HepG2 (cell line): ENCODE measurements at regions not wholly inside any gene's neighbourhood (a gene's known extent, or its start where the extent isn't known, plus 50 kb on each side); places are given as distances from the start of the nearest gene placed in this dataset.
A peak's percentile ranks its signal among the peaks of the same experiment; 100 is the strongest.

Source experiments
- AGO1 ChIP-seq: fragments of 200-400 bp; formaldehyde crosslinking; IDR thresholded peaks from 2 replicates; pipeline ENCODE4 v1.6.1; 2017; ENCODE audit warnings: mild to moderate bottlenecking, low read depth, low read length, moderate library complexity; ENCODE audit not compliant: poor library complexity, severe bottlenecking
- AKAP8 ChIP-seq: sonication (generic); formaldehyde crosslinking; IDR thresholded peaks from 2 replicates; pipeline ENCODE4 v1.5.1; 2020; ENCODE audit warnings: mild to moderate bottlenecking, missing genetic modification reagents
- GABPA ChIP-seq, 2 experiments: IDR thresholded peaks; 2 replicates each; pipeline ENCODE4 v1.6.1; 2011 to 2016; ENCODE audit warnings: low read depth in 2 of 2, low read length in 1 of 2, missing biosample characterization in 1 of 2, missing genetic modification characterization in 1 of 2
- HDAC6 ChIP-seq: fragments of 200-600 bp; sonication (generic); IDR thresholded peaks from 2 replicates; pipeline ENCODE4 v1.7.0; 2017; ENCODE audit warnings: mild to moderate bottlenecking, antibody characterized with exemption, low read length, low read depth
- KDM1A ChIP-seq: IDR thresholded peaks from 2 replicates; pipeline ENCODE4 v1.6.1; 2016; ENCODE audit warnings: missing compliant biosample characterization
- KLF12 ChIP-seq: sonication (generic); formaldehyde crosslinking; IDR thresholded peaks from 2 replicates; pipeline ENCODE4 v1.4.0; 2020; ENCODE audit warnings: missing genetic modification reagents, borderline replicate concordance
- KMT2A ChIP-seq: sonication (generic); formaldehyde crosslinking; IDR thresholded peaks from 2 replicates; pipeline ENCODE4 v1.4.0; 2020; ENCODE audit warnings: missing genetic modification reagents
- PAF1 ChIP-seq: IDR thresholded peaks from 2 replicates; pipeline ENCODE4 v1.6.1; 2016; ENCODE audit warnings: missing genetic modification reagents, missing compliant biosample characterization
- PAXIP1 ChIP-seq: sonication (generic); formaldehyde crosslinking; conservative IDR thresholded peaks from 2 replicates; pipeline ENCODE4 v1.4.0; 2020; ENCODE audit warnings: mild to moderate bottlenecking, missing genetic modification reagents, moderate library complexity
- REST ChIP-seq, 2 experiments: IDR thresholded peaks; 2 replicates each; pipeline ENCODE4 v1.6.1; 2011 to 2012; ENCODE audit warnings: low read length in 2 of 2, borderline replicate concordance in 1 of 2, low read depth in 1 of 2, mild to moderate bottlenecking in 1 of 2, moderate library complexity in 1 of 2
- RXRB ChIP-seq: IDR thresholded peaks from 2 replicates; pipeline ENCODE4 v1.6.1; 2016; ENCODE audit warnings: borderline replicate concordance, missing genetic modification reagents, missing compliant biosample characterization
- SOX13 ChIP-seq, 3 experiments: fragments of 450-650 bp in 1 of 3; sonication (generic) in 1 of 3; formaldehyde crosslinking in 1 of 3; IDR thresholded peaks in 2 of 3; conservative IDR thresholded peaks in 1 of 3; 2 replicates each; pipeline versions ENCODE4 v1.5.0 to v1.6.1; 2016 to 2020; ENCODE audit warnings: antibody characterized with exemption in 1 of 3, mild to moderate bottlenecking in 1 of 3, missing compliant biosample characterization in 1 of 3, missing genetic modification reagents in 1 of 3, moderate library complexity in 1 of 3
- SRSF4 ChIP-seq: fragments of 200-400 bp; formaldehyde crosslinking; IDR thresholded peaks from one replicate; pipeline ENCODE4 v1.6.1; 2018; ENCODE audit warnings: mild to moderate bottlenecking, low read depth, low read length, moderate library complexity; ENCODE audit not compliant: poor library complexity, severe bottlenecking
- STAT5B ChIP-seq: sonication (generic); formaldehyde crosslinking; IDR thresholded peaks from 2 replicates; pipeline ENCODE4 v1.4.0; 2020; ENCODE audit warnings: missing genetic modification reagents
- SUZ12 ChIP-seq: fragments of 150-350 bp; IDR thresholded peaks from 2 replicates; pipeline ENCODE4 v1.6.1; 2014; ENCODE audit warnings: low read depth, low read length
- TAF15 ChIP-seq: fragments of 200-400 bp; formaldehyde crosslinking; IDR thresholded peaks from one replicate; pipeline ENCODE4 v1.6.1; 2018; ENCODE audit warnings: mild to moderate bottlenecking, low read depth, low read length; ENCODE audit not compliant: poor library complexity, severe bottlenecking
- YEATS4 ChIP-seq: sonication (generic); formaldehyde crosslinking; IDR thresholded peaks from 2 replicates; pipeline ENCODE4 v1.4.0; 2020; ENCODE audit warnings: missing genetic modification reagents, borderline replicate concordance
- ZBTB1 ChIP-seq: sonication (generic); formaldehyde crosslinking; IDR thresholded peaks from 2 replicates; pipeline ENCODE4 v1.4.0; 2020; ENCODE audit warnings: missing genetic modification reagents, borderline replicate concordance
- ZMYM4 ChIP-seq: sonication (generic); formaldehyde crosslinking; IDR thresholded peaks from 2 replicates; pipeline ENCODE4 v1.8.1; 2023; ENCODE audit warnings: mild to moderate bottlenecking, missing genetic modification reagents
- ZNF10 ChIP-seq: sonication (generic); formaldehyde crosslinking; IDR thresholded peaks from 2 replicates; pipeline ENCODE4 v1.4.0; 2020; ENCODE audit warnings: mild to moderate bottlenecking, low read depth, missing genetic modification reagents, borderline replicate concordance
- ZNF121 ChIP-seq: sonication (generic); formaldehyde crosslinking; IDR thresholded peaks from 2 replicates; pipeline ENCODE4 v1.5.0; 2020; ENCODE audit warnings: mild to moderate bottlenecking, missing genetic modification reagents
- ZSCAN31 ChIP-seq: sonication (generic); formaldehyde crosslinking; IDR thresholded peaks from 2 replicates; pipeline ENCODE4 v1.5.0; 2020; ENCODE audit warnings: low read depth, mild to moderate bottlenecking, missing genetic modification reagents

GRCh38 chr10:30542001-30542894 lies 87.3 kb downstream of the LYZL2 start (continued):
- peak; percentile 56; the same call in 1 of the 2 replicates for TF ChIP-seq AKAP8 (CRISPR knock-in tag)
- peak; percentile 93 for TF ChIP-seq SOX13 (IDR thresholded peaks at IDR 0.05)
- TF ChIP-seq SOX13 (CRISPR knock-in tag; conservative IDR thresholded peaks at IDR 0.05 in 1 of 2, IDR thresholded peaks at IDR 0.05 in 1 of 2) = peak in 1 of 2 experiments; percentile 96; a peak in 2 of 4 replicates
- TF ChIP-seq STAT5B = no peak
- peak; percentile 61; the same call in 1 of the 2 replicates for TF ChIP-seq ZNF121 (CRISPR knock-in tag)
- TF ChIP-seq ZMYM4 (CRISPR knock-in tag) = peak; percentile 85
- TF ChIP-seq SUZ12 = no peak
- TF ChIP-seq REST (IDR thresholded peaks at IDR 0.05; ENCODE audit: borderline replicate concordance in 1 of 2, low read depth in 1 of 2, low read length in 2 of 2) = no peak; a peak in 2 of 4 replicates
- no peak for TF ChIP-seq KLF12 (CRISPR knock-in tag)
- peak; percentile 74 for TF ChIP-seq ZSCAN31 (CRISPR knock-in tag)
- TF ChIP-seq KMT2A (CRISPR knock-in tag) = no peak
- TF ChIP-seq TAF15 = no peak
- no peak for TF ChIP-seq GABPA (IDR thresholded peaks at IDR 0.05; ENCODE audit: low read depth, low read length)
- no peak; the same call in 1 of the 2 replicates for TF ChIP-seq GABPA (CRISPR knock-in tag; IDR thresholded peaks at IDR 0.05; ENCODE audit: low read depth)
- no peak for TF ChIP-seq YEATS4
- peak; percentile 97 for TF ChIP-seq RXRB (CRISPR knock-in tag)
- TF ChIP-seq ZNF10 (CRISPR knock-in tag) = no peak
- no peak for TF ChIP-seq AGO1
- TF ChIP-seq ZBTB1 (CRISPR knock-in tag) = no peak
- no peak for TF ChIP-seq HDAC6
- no peak for TF ChIP-seq PAF1
- peak; percentile 53 for TF ChIP-seq KDM1A
- TF ChIP-seq PAXIP1 = peak; percentile 95
- no peak for TF ChIP-seq SRSF4
